ENCODE measurements at regions not wholly inside any gene's neighbourhood (a gene's known extent, or its start where the extent isn't known, plus 50 kb on each side); places are given as distances from the start of the nearest gene placed in this dataset.

DNA sequence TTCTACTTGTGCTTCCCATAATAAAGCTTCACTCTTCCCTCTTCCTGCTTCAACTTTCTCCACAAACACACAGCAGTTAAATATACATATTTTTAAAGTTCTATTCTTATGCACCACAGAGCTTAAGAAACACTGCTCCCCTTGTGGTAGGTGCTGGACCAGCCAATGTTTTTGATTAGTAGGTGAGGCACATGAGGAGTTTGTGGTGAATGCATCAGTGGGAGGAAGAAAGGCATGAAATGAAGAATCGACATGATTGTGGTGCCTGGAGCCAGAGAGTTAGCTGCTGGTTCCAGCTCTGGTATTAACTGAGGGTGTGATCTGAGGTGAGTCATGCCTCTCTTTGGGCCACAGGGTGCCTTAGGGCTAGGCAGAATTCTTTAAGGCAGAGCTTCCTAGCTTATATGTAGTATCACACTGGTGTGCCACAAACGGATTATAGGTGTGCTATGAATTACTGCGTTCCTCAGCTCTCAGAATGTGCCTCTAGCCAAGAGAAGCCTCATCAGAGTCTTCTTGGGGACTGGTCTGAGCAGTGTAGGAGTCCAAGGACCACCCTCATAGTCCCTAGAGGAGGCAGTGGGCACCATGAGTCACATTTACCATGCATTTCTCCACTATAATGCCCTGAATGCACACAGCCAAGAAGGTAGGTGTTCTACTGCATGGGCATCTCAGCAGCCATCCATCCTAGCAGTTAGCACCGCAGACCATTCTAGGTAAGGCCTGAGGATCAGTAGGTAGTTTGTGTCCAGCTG lies 97.4 kb upstream of the SGIP1 start:
- peak; percentile 93 for DNase-seq (ENCODE audit: low read depth)
- TF ChIP-seq POLR2A (IDR thresholded peaks at IDR 0.05; ENCODE audit: extremely low read depth, insufficient read length) (peak; percentile 40), MYC (IDR thresholded peaks at IDR 0.05; ENCODE audit: low read depth, low read length) (peak; percentile 34; the same call in 1 of the 2 replicates)
- TF ChIP-seq, protein P1, sequence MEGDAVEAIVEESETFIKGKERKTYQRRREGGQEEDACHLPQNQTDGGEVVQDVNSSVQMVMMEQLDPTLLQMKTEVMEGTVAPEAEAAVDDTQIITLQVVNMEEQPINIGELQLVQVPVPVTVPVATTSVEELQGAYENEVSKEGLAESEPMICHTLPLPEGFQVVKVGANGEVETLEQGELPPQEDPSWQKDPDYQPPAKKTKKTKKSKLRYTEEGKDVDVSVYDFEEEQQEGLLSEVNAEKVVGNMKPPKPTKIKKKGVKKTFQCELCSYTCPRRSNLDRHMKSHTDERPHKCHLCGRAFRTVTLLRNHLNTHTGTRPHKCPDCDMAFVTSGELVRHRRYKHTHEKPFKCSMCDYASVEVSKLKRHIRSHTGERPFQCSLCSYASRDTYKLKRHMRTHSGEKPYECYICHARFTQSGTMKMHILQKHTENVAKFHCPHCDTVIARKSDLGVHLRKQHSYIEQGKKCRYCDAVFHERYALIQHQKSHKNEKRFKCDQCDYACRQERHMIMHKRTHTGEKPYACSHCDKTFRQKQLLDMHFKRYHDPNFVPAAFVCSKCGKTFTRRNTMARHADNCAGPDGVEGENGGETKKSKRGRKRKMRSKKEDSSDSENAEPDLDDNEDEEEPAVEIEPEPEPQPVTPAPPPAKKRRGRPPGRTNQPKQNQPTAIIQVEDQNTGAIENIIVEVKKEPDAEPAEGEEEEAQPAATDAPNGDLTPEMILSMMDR (IDR thresholded peaks at IDR 0.05; ENCODE audit: low read depth, low read length): peak; percentile 55
- TF ChIP-seq, protein P2, sequence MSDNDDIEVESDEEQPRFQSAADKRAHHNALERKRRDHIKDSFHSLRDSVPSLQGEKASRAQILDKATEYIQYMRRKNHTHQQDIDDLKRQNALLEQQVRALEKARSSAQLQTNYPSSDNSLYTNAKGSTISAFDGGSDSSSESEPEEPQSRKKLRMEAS (IDR thresholded peaks at IDR 0.05; ENCODE audit: low read depth, low read length): peak; percentile 5; the same call in 1 of the 2 replicates
- H3K4me3 ChIP-seq (ENCODE audit: low read depth, low read length): peak overlapping the region; percentile 25

DNA sequence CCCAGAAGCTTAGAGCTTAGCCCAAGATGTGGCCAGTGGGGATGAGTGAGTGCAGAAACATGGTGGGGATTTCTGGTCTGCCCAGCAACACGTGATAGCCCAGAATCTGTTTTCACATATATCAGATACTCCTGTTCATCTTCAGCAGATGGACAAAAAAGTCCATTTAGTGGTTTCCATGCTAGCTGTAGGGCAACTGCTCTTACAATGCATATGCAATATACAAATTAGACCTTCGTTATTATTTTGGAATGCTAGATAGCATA lies 96.9 kb upstream of the SGIP1 start:
- DNase-seq (ENCODE audit: low read depth): no peak
- peak overlapping the region; percentile 25 for H3K4me3 ChIP-seq (ENCODE audit: low read depth, low read length)
- no peak for TF ChIP-seq MYC (IDR thresholded peaks at IDR 0.05; ENCODE audit: low read depth, low read length)
- TF ChIP-seq, protein P1 (IDR thresholded peaks at IDR 0.05; ENCODE audit: low read depth, low read length): no peak
- TF ChIP-seq, protein P2 (IDR thresholded peaks at IDR 0.05; ENCODE audit: low read depth, low read length): no peak
- no peak for TF ChIP-seq POLR2A (IDR thresholded peaks at IDR 0.05; ENCODE audit: extremely low read depth, insufficient read length)

DNA sequence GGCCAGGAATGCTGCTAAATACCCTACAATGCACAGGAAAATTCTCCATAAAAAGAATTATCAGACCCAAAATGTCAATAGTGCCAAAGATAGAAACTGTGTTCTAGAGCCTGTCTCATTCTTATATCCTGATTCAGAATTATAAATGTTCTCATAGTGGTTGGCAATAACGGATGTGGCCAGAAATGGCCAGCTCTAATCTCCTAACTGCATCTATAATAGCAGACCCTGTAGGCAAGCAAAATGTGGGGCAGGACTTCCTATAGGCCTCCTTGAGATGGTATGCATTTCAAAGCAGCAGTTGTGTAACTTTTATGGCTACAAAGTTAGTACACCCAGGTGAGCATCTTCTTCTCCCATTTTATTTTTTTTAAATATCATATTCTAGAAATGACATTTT lies 95.9 kb upstream of the SGIP1 start:
- TF ChIP-seq MYC (IDR thresholded peaks at IDR 0.05; ENCODE audit: low read depth, low read length) (peak; percentile 60; the same call in 1 of the 2 replicates), POLR2A (IDR thresholded peaks at IDR 0.05; ENCODE audit: extremely low read depth, insufficient read length) (no peak)
- DNase-seq (ENCODE audit: low read depth): peak; percentile 88
- no peak overlapping the region for H3K4me3 ChIP-seq (ENCODE audit: low read depth, low read length)

DNA sequence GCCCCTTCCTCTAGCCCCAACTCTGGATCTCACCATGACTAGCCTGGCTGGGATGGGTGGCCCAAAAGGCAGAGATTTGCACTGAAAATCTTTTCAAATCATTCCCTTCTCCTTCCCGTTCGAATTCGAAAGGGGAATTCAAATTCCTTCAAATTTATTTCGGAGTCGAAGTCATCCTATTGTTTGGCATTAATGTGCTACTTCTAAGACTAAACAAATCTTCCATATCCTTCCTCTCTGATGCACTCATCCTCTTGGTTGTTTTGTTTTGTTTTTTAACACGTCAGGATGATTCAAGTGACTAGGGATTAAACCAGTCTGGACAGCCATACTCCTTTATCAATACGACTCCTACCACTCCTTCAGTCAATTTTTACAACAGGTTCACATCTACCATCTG lies 95.5 kb upstream of the SGIP1 start:
- TF ChIP-seq, protein P1 (IDR thresholded peaks at IDR 0.05; ENCODE audit: low read depth, low read length): no peak
- TF ChIP-seq POLR2A (IDR thresholded peaks at IDR 0.05; ENCODE audit: extremely low read depth, insufficient read length): no peak
- TF ChIP-seq, protein P2 (IDR thresholded peaks at IDR 0.05; ENCODE audit: low read depth, low read length): no peak
- peak overlapping the region; percentile 23 for H3K4me3 ChIP-seq (ENCODE audit: low read depth, low read length)
- peak; percentile 25 for DNase-seq (ENCODE audit: low read depth)

DNA sequence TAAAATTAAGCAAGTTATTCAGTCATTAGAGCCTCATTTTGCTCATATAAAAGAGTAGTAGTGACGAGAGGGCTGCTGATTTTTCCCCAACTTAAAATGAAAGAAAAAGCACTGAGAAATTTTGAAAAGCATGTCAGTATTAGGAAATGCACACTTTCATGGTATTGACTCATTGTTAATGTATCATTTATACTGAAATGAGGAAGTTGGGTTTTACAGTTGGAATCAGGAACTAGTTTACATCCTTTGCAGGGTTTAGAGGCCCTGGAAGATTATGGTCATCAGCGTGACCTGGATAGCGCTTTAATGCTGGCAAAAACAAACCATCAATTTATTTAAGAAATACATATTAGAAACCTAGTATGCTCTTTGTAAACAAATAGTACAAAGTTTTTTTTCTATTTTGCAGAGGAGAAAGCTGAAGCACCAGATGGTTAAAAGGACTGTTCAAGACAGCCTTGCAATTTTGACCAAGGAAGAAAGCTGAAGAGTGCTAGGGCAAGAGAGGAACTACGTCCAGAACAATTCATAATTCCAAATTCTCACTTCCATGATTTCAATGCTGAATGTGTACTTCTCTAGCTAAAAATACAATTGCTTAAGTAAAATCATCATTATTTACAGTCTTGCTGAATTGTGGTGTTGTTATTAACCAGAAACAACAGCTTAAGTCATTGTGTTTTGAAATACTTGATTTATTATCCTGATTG lies 94.8 kb upstream of the SGIP1 start:
- peak; percentile 90 for DNase-seq (ENCODE audit: low read depth)
- peak overlapping the region; percentile 23 for H3K4me3 ChIP-seq (ENCODE audit: low read depth, low read length)
- no peak for TF ChIP-seq POLR2A (IDR thresholded peaks at IDR 0.05; ENCODE audit: extremely low read depth, insufficient read length)
- peak; percentile 4; the same call in 1 of the 2 replicates for TF ChIP-seq MYC (IDR thresholded peaks at IDR 0.05; ENCODE audit: low read depth, low read length)

DNA sequence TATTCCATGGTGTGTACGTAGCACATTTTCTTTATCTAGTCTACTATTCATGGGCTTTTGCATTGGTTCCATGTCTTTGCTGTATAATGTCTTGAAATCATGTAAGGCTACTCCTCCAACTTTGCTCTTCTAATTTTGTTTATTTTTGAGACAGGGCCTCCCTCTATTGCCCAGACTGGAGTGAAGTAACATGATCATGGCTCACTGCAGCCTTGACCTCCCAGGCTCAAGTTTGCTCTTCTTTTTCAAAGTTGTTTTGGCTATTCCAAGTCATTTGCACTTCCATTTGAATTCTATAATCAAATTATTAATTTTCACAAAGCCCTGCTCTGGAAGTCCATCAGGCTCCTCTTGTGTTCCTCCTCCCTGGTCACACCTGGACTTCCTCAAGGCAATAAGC lies 90.2 kb upstream of the SGIP1 start:
- no peak overlapping the region for H3K4me3 ChIP-seq (ENCODE audit: low read depth, low read length)
- DNase-seq (ENCODE audit: low read depth): peak; percentile 42
- TF ChIP-seq MYC (IDR thresholded peaks at IDR 0.05; ENCODE audit: low read depth, low read length) (no peak), POLR2A (IDR thresholded peaks at IDR 0.05; ENCODE audit: extremely low read depth, insufficient read length) (no peak)
- TF ChIP-seq, protein P1 (IDR thresholded peaks at IDR 0.05; ENCODE audit: low read depth, low read length): no peak
- TF ChIP-seq, protein P2 (IDR thresholded peaks at IDR 0.05; ENCODE audit: low read depth, low read length): no peak

Measured in NB4 (cell line).